Activated T-helper 1 cell treated with anti-CD3 and anti-CD28 coated beads, Interleukin-12 subunit alpha, Interleukin-12 subunit beta, Interleukin-2, Interleukin-4 antibody, amounts not matched to agents 30 ng/mL and 10 ng/mL and 1 ng/mL, durations not matched to agents 14 hours and 24 hours and 36 hours (primary cell): ENCODE measurements at regions not wholly inside any gene's neighbourhood (a gene's known extent, or its start where the extent isn't known, plus 50 kb on each side); places are given as distances from the start of the nearest gene placed in this dataset.

Source experiments
- DNase-seq: peaks from one replicate; pipeline ENCODE4 v3.0.0; 2021; ENCODE audit warnings: low spot score
- H3K27ac Mint-ChIP-seq: one replicate; pipeline ENCODE4 v1.8.0; 2021; ENCODE audit warnings: mild to moderate bottlenecking, mixed read lengths
- H3K27me3 Mint-ChIP-seq: one replicate; pipeline ENCODE4 v1.8.0; 2022; ENCODE audit warnings: mild to moderate bottlenecking, moderate library complexity, mixed read lengths; ENCODE audit not compliant: insufficient read depth
- H3K36me3 Mint-ChIP-seq: one replicate; pipeline ENCODE4 v1.8.0; 2021; ENCODE audit warnings: low read depth, mixed read lengths
- H3K4me1 Mint-ChIP-seq: one replicate; pipeline ENCODE4 v1.8.0; 2021; ENCODE audit warnings: low read depth, mixed read lengths
- H3K4me3 Mint-ChIP-seq: one replicate; pipeline ENCODE4 v1.8.0; 2021; ENCODE audit warnings: mild to moderate bottlenecking, moderate library complexity, mixed read lengths
- H3K9me3 Mint-ChIP-seq: one replicate; pipeline ENCODE4 v1.8.0; 2021; ENCODE audit warnings: mixed read lengths
- intact Hi-C: fragments of 100-400 bp; cut with micrococcal nuclease; formaldehyde crosslinking; loops from one replicate; pipeline ENCODE4 v1.15.1; 2024

DNA sequence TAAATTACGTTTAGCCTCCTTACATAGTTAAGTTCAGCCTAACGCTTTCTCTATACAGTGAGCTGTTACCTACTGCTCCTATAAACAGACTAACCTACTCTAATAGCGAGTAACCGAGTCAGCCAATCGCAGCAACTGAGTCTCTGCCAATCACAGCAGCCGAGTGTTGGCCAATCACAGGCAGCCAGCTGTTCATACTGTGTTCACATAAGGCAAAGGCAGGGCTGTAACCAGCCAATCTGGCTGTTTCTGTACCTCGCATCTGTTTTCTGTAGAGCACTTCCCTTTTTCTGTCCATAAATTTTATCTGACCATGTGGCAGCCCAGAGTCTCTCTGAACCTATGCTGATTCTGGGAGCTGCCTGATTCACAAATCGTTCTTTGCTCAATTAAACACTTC is 263.9 kb upstream of the JARID2 start:
- H3K27me3 Mint-ChIP-seq: peaks cover 13% of the 10 kb centered on the region
- H3K4me1 Mint-ChIP-seq: no peaks in the 10 kb centered on the region
- H3K27ac Mint-ChIP-seq: no peak overlapping the region

DNA sequence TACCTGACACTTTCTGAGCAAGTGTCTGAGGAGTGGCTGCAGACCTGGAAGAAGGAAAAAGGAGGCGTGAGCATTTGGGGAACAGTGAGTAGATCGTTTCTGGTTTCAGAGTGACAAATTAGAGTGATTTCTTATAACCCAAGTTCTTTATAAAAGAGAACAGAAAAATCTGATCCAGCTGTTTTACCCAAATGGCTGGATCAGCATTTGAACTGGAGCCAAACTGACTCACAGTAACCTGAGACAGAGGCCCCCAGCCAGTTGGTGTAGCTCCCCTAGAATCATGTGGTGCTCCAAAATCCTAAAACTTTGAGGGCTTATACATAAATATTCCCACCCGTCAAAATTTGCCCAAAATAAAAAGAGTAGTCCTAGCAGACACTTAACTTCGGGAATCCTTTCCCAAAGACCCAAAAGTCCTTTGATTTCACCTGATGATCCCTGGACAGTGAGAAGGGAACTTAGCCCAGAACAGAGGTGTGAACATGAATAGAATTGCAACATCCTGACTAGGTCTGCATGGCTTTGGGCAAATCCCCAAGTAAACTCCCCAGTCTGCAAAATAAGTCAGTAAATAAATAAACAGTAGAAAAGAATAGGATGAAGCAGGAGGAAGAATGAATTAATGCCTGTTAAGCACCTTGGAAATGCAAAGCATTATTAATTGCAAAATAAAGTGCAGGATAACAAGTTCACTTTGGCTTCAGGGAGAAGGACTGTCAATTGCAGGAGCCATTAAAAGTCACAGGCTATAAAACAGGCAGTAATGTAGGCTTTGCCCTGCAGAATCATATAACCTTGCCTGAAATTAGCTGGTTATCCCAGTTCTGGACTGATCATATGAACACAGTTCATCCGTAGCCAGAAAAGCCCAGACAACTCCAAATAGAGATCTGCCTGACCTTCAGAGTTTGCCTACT is 262.0 kb upstream of the JARID2 start:
- no peaks in the 10 kb centered on the region for H3K9me3 Mint-ChIP-seq
- H3K4me3 Mint-ChIP-seq: no peak overlapping the region
- no peaks in the 10 kb centered on the region for H3K36me3 Mint-ChIP-seq
- intact Hi-C loops: no loop called here
- peaks cover 19% of the 10 kb centered on the region for H3K27me3 Mint-ChIP-seq
- H3K27ac Mint-ChIP-seq: no peak overlapping the region
- DNase-seq: no peak
- H3K4me1 Mint-ChIP-seq: no peaks in the 10 kb centered on the region

More for the DNA sequence above, 263.9 kb upstream of the JARID2 start:
- intact Hi-C loops: no loop called here
- DNase-seq: no peak
- Mint-ChIP-seq H3K36me3 (no peaks in the 10 kb centered on the region), H3K4me3 (no peak overlapping the region), H3K9me3 (no peaks in the 10 kb centered on the region)

DNA sequence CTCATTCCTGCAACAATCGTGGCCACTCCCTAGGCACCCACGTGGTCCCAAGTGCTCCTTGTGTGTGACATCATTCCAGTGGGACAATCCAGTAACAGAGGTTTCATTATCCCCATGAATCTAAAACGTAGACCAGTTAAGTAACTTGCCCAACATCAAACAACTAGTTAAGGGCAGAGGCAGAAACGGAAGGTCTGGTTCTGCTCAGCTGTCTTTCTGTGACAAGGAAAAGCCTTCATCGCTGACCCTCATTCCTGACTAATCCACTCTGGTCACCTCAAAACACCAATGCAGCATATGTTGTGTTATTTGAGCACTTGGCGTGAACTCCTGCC is 261.4 kb upstream of the JARID2 start:
- intact Hi-C loops: no loop called here
- Mint-ChIP-seq H3K4me3 (no peak overlapping the region), H3K9me3 (no peaks in the 10 kb centered on the region), H3K27me3 (peaks cover 19% of the 10 kb centered on the region), H3K36me3 (no peaks in the 10 kb centered on the region), H3K27ac (no peak overlapping the region), H3K4me1 (no peaks in the 10 kb centered on the region)
- no peak for DNase-seq

DNA sequence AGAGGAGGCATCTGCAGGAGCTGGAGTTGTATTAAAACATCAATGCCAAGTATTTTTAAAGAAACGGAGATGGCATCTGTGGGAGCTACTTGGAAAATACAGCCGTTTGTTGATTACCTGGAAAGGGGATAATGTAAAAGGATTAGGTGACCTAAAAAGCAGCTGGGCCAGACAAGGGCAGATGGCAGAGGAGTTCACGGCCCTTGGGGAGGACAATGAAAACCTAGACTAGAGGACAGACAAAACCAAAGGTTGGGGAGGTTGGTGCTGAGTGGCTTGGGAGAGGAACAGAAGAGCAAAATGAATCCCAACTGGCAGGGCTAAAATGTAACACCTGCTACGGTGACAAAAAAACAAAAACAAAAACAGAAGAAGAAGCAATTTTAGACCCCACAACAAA is 260.5 kb upstream of the JARID2 start:
- Mint-ChIP-seq H3K27ac (peak overlapping the region; percentile 62), H3K27me3 (peaks cover 17% of the 10 kb centered on the region), H3K9me3 (no peaks in the 10 kb centered on the region), H3K36me3 (no peaks in the 10 kb centered on the region), H3K4me3 (no peak overlapping the region), H3K4me1 (no peaks in the 10 kb centered on the region)
- no peak for DNase-seq
- intact Hi-C loops: no loop called here

DNA sequence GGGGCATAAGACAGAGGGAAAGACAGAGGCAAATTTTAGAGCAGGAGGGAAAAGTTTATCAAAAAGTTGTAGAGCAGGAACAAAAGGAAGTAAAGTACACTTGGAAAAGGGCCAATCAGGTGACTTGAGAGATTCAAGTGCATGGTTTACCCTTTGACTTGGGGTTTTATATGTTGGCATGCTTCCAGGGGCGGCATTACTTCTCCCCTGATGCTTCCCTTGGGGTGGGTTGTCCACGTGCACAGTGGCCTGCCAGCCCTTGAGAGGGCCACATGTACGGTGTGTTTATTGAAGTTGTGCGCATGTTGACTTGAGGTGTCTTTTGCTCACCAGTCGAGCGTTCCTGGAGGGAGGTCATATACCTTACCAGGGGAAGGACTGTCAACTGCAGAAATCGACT is 259.5 kb upstream of the JARID2 start:
- intact Hi-C loops: no loop called here
- Mint-ChIP-seq H3K27me3 (peaks cover 14% of the 10 kb centered on the region), H3K9me3 (no peaks in the 10 kb centered on the region), H3K27ac (no peak overlapping the region), H3K4me3 (no peak overlapping the region), H3K36me3 (no peaks in the 10 kb centered on the region), H3K4me1 (no peaks in the 10 kb centered on the region)
- no peak for DNase-seq

DNA sequence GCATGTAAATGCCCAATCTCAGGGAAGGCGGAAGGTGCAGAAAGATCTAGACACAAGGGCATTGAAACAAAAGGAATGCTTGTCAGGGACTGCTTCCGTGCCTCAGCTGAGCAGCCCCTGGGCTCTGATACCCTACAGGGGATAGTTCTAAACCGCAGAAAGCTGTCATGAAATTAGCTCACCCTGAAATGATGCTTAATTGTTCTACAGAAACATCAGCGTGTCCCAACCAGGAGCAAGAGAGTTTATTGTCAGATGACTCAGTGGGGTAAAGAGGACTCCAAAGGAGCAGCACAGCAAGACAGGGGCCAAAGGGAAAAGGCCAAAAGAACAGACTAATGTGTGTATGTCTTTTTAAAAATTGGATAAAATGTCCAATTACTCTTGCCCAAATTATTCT is 258.4 kb upstream of the JARID2 start:
- no peak for DNase-seq
- no peaks in the 10 kb centered on the region for H3K4me1 Mint-ChIP-seq
- H3K27me3 Mint-ChIP-seq: peaks cover 11% of the 10 kb centered on the region
- H3K36me3 Mint-ChIP-seq: no peaks in the 10 kb centered on the region
- H3K27ac Mint-ChIP-seq: no peak overlapping the region
- intact Hi-C loops: no loop called here
- no peaks in the 10 kb centered on the region for H3K9me3 Mint-ChIP-seq
- H3K4me3 Mint-ChIP-seq: no peak overlapping the region

DNA sequence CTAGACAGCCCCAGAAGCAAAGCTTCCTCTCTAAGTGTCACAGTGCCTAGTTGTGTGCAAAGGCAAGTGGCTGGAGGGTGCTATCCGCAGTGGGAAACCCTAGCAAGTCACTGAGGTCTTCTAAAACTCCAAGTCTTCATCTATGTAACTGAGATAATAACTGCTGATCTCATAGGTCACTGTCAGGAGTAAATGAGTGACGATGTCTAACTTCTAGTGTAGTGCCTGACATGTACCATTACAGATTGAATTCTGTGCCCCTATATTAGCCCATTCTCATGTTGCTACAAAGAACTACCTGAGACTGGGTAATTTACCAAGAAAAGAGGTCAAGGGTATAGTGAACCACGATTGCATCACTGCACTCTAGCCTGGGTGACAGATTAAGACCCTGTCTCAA is 253.5 kb upstream of the JARID2 start:
- Mint-ChIP-seq H3K9me3 (no peaks in the 10 kb centered on the region), H3K4me3 (no peak overlapping the region), H3K27ac (no peak overlapping the region), H3K27me3 (peaks cover 2% of the 10 kb centered on the region), H3K36me3 (no peaks in the 10 kb centered on the region), H3K4me1 (no peaks in the 10 kb centered on the region)
- DNase-seq: no peak
- intact Hi-C loops: no loop called here

DNA sequence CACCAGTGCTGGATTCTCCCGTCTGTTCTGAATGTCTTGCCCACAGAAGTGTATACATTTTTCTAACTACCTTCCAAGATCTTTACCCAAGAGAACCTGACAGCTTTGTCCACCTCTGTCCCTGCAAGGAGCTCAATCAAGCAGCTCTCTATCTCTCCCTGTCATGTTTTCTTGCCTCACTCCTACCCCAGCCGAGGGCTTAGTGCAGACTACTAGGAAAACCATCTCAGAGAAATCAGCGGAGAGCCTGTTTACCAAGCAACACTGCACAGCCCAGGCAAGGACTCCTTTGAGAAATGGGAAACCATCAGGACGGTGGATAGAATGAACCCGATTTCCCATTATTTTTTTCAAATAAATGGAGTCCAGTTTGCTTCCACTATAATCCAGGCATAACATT is 250.7 kb upstream of the JARID2 start:
- Mint-ChIP-seq H3K4me1 (no peaks in the 10 kb centered on the region), H3K27me3 (peaks cover 2% of the 10 kb centered on the region), H3K27ac (no peak overlapping the region), H3K9me3 (no peaks in the 10 kb centered on the region), H3K36me3 (no peaks in the 10 kb centered on the region), H3K4me3 (no peak overlapping the region)
- intact Hi-C loops: no loop called here
- DNase-seq: no peak

DNA sequence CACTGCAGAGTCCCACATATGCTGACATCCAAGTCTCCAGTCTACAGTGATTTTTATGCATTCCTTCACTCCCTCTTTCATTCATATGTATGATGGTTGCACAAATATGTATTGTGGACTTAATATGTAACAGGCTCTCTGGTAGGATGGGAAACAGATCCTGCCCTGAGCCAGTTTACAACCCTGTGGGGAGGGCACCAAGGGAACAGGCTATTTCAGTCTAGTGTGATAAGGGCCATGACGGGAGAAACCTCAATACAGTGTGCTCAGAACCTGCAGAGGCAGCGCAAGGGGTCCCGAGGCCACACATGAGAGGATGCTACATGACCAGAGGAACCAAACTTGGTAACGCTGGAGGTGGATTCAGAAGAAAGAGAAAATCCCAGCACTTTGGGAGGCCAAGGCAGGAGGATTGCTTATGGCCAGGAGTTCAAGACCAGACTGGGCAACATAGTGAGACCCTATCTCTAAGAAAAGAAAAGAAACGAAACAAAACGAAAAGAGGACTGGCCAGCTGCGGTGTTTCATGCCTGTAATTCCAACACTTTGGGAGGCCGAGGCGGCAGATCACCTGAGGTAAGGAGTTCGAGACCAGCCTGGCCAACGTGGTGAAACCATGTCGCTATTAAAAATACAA is 249.8 kb upstream of the JARID2 start:
- no peak overlapping the region for H3K4me3 Mint-ChIP-seq
- no peak overlapping the region for H3K27ac Mint-ChIP-seq
- H3K4me1 Mint-ChIP-seq: no peaks in the 10 kb centered on the region
- DNase-seq: no peak
- no peaks in the 10 kb centered on the region for H3K9me3 Mint-ChIP-seq
- no peaks in the 10 kb centered on the region for H3K36me3 Mint-ChIP-seq
- H3K27me3 Mint-ChIP-seq: peaks cover 2% of the 10 kb centered on the region
- intact Hi-C loops: no loop called here

DNA sequence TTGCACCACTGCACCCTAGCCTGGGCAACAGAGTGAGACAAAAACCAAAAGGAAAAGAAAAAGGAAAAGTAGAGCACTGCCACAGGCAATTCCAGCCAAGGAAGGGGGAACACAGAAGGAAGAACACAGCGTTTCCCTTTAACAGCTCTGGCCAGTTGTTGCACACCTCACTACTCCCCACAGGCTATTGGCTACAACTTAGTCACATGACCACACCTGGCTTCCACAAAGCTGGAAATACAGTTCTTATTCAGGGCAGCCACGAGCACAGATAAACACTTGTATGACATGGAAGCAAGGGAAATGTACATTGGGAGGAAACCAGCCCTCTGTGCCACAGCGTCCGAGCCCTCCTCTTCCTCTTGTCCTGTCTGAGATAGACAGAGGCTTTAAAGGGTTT is 249.0 kb upstream of the JARID2 start:
- peaks cover 2% of the 10 kb centered on the region for H3K27me3 Mint-ChIP-seq
- no peaks in the 10 kb centered on the region for H3K4me1 Mint-ChIP-seq
- no peaks in the 10 kb centered on the region for H3K36me3 Mint-ChIP-seq
- no peak overlapping the region for H3K27ac Mint-ChIP-seq
- intact Hi-C loops: no loop called here
- H3K9me3 Mint-ChIP-seq: no peaks in the 10 kb centered on the region
- DNase-seq: no peak
- no peak overlapping the region for H3K4me3 Mint-ChIP-seq

DNA sequence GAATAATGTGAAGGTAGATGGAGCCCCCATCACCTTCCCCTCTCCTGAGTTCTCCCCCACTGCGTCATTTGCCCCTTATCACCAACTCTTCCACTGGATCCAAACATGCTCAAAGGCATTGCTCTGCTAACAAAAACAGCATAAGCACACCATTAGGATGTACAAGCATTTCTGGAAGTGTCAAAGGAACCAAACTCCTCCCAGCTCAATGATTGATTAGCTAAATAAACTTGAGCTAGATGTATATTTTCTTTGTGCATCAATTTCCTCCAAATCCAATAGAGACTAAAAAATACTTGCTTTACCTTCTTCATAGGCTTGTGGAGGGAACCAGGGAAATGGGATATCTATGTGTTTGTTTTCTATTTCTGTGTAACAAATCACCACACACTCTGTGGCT is 248.4 kb upstream of the JARID2 start:
- no peak for DNase-seq
- Mint-ChIP-seq H3K9me3 (no peaks in the 10 kb centered on the region), H3K4me3 (no peak overlapping the region), H3K27me3 (peaks cover 2% of the 10 kb centered on the region), H3K4me1 (no peaks in the 10 kb centered on the region), H3K27ac (no peak overlapping the region), H3K36me3 (no peaks in the 10 kb centered on the region)
- intact Hi-C loops: no loop called here

DNA sequence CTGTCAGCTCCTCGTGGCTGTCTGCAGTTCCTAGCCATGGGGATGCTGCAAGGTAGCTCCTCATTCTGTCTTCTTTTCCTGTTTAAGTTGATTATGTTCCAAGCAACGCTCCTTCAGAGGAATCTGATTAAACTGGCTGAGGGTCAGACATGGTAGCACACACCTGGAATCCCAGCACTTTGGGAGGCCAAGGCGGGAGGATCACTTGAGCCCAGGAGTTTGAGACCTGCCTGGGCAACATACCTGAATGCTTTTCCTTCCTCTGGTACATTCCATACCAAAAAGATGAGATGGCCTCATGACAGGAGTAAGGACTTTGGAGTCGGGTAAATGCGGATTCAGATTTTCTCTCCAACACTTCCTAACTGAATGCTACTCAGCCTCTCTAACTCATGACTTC is 246.8 kb upstream of the JARID2 start:
- Mint-ChIP-seq H3K27ac (no peak overlapping the region), H3K36me3 (no peaks in the 10 kb centered on the region)

DNA sequence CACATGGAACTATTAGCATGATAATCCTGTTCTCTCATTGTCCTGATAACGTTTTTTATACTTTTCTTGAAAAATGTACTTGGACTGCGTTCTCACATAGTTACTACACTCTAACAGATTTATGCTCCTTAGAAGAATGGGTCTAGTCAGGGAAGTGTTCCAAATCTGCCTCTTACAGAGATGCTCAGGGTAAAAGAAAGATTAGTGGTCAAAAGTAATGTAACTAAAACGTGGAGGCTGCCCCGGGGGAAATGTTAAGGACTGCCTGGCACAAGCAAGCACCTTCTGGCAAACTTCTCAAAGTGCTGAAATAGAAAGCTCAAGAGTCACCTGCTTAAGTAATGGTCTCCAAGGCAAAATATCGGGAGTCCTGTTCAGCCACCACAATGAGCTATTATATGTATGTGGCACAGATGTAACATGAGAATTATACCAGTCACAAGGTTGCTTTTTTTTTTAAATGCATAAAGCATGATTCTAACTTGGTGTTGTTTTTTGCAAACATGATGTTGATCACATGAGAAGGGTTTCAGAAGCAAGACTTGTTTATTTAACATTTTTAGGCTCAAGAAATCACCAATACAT is 244.5 kb upstream of the JARID2 start:
- H3K4me3 Mint-ChIP-seq: no peak overlapping the region
- no peaks in the 10 kb centered on the region for H3K9me3 Mint-ChIP-seq
- intact Hi-C loops: no loop called here
- no peak for DNase-seq
- H3K36me3 Mint-ChIP-seq: no peaks in the 10 kb centered on the region
- no peak overlapping the region for H3K27ac Mint-ChIP-seq
- peaks cover 2% of the 10 kb centered on the region for H3K27me3 Mint-ChIP-seq
- no peaks in the 10 kb centered on the region for H3K4me1 Mint-ChIP-seq

More for the DNA sequence above, 246.8 kb upstream of the JARID2 start:
- Mint-ChIP-seq H3K4me3 (no peak overlapping the region), H3K9me3 (no peaks in the 10 kb centered on the region), H3K27me3 (peaks cover 2% of the 10 kb centered on the region), H3K4me1 (no peaks in the 10 kb centered on the region)
- intact Hi-C loops: no loop called here
- no peak for DNase-seq
